NCI-H128 (cell line): ENCODE measurements at regions not wholly inside any gene's neighbourhood (a gene's known extent, or its start where the extent isn't known, plus 50 kb on each side); places are given as distances from the start of the nearest gene placed in this dataset.
"Not testable (repeated sequence)": the region's sequence is repeated elsewhere in the genome, so short reads cannot be mapped to it uniquely, and the experiment has no call there.

ENCODE experiments used
- DNase-seq: peaks from one replicate; lab custom pipeline; 2025; ENCODE audit not compliant: unreplicated experiment; lab: John Stamatoyannopoulos, UW

GRCh38 chr10:9853405-9854355, 1164.0 kb upstream of the CELF2 start:
- no peak for DNase-seq

GRCh38 chr10:9855451-9855850, 1162.2 kb upstream of the CELF2 start:
- DNase-seq, result not testable (repeated sequence)

GRCh38 chr10:9858816-9859215, 1158.9 kb upstream of the CELF2 start:
- no peak for DNase-seq

- no peak for DNase-seq
Observed at GRCh38 chr10:9860045-9860444, 1157.6 kb upstream of the CELF2 start.

GRCh38 chr10:9863559-9864121, 1154.0 kb upstream of the CELF2 start:
- DNase-seq, result no peak

- no peak for DNase-seq
Observed at GRCh38 chr10:9868499-9868898, 1149.2 kb upstream of the CELF2 start.

- DNase-seq, result no peak
Observed at GRCh38 chr10:9869205-9869604, 1148.5 kb upstream of the CELF2 start.

- DNase-seq, result no peak
Observed at GRCh38 chr10:9869606-9870176, 1148.0 kb upstream of the CELF2 start.

GRCh38 chr10:9875353-9875752, 1142.3 kb upstream of the CELF2 start:
- DNase-seq, result no peak

- no peak for DNase-seq
Observed at GRCh38 chr10:9877978-9878377, 1139.7 kb upstream of the CELF2 start.

GRCh38 chr10:9878383-9878782, 1139.3 kb upstream of the CELF2 start:
- DNase-seq, result no peak

GRCh38 chr10:9885761-9886160, 1131.9 kb upstream of the CELF2 start:
- no peak for DNase-seq

GRCh38 chr10:9886772-9887171, 1130.9 kb upstream of the CELF2 start:
- DNase-seq, result no peak

GRCh38 chr10:9895453-9895852, 1122.2 kb upstream of the CELF2 start:
- DNase-seq, result no peak

GRCh38 chr10:9895981-9896380, 1121.7 kb upstream of the CELF2 start:
- DNase-seq, result no peak

GRCh38 chr10:9898633-9899395, 1118.9 kb upstream of the CELF2 start:
- DNase-seq, result no peak

GRCh38 chr10:9900751-9901150, 1116.9 kb upstream of the CELF2 start:
- DNase-seq, result no peak

GRCh38 chr10:9901971-9902370, 1115.7 kb upstream of the CELF2 start:
- DNase-seq, result no peak

GRCh38 chr10:9910446-9910845, 1107.2 kb upstream of the CELF2 start:
- no peak for DNase-seq

GRCh38 chr10:9911488-9911887, 1106.2 kb upstream of the CELF2 start:
- no peak for DNase-seq

GRCh38 chr10:9913876-9914514, 1103.7 kb upstream of the CELF2 start:
- DNase-seq, result no peak
